Fibroblast of the aortic adventitia (primary cell): ENCODE measurements at regions not wholly inside any gene's neighbourhood (a gene's known extent, or its start where the extent isn't known, plus 50 kb on each side); places are given as distances from the start of the nearest gene placed in this dataset.

ENCODE experiments used
- DNase-seq: peaks from one replicate; pipeline ENCODE4 v3.0.0-alpha.2; 2010; ENCODE audit warnings: low read depth
- H3K4me3 ChIP-seq: 2 replicates; pipeline ENCODE4 v1.5.1; 2011; ENCODE audit warnings: low read depth, mild to moderate bottlenecking, control low read depth, low read length, moderate library complexity
- TF ChIP-seq, protein P1 (sequence below): IDR thresholded peaks from 2 replicates; pipeline ENCODE4 v1.5.1; 2011; ENCODE audit warnings: mild to moderate bottlenecking, low read length, control low read depth, inconsistent platforms; ENCODE audit not compliant: insufficient read depth

DNA sequence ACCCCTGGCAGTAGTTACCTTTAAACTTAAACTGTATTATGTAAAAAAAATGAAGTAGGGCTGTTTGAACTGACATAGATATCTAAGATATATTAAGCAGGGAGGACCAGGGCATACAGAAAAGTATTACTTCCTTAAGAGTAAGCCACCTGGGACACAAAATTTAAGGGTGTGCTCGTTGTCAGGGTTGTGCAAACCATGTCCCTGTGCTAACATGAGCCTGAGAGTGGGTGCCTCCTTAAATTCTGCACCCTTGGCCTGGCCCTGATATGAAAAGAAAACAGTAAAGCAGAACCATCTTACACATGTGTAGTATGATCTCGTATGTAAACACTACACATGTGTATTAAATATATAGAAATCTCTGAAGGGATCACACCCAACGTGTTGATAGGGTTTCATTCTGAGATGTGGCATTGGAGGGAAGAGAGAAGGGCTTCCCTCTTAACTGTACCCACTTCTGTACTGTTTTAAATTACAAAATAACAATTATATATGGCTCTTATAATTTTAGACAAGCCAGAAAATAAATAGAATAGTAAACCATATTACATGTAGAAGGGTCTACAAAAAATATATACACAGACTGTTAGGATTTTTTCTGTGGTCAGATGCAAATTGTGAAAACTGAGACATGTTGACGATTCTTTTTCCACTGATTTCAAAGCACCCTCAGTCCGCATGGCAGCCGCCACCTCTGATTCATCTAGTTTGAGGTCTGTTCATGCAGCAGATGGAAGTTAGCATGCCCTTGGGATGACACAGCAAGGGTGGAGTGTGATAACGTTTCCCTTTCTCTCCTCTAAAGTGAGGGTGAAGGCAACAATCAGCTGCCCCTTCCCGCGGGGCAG is 400.8 kb upstream of the PROK2 start:
- DNase-seq: peak; percentile 89
- H3K4me3 ChIP-seq: no peak overlapping the region
- TF ChIP-seq, protein P1, sequence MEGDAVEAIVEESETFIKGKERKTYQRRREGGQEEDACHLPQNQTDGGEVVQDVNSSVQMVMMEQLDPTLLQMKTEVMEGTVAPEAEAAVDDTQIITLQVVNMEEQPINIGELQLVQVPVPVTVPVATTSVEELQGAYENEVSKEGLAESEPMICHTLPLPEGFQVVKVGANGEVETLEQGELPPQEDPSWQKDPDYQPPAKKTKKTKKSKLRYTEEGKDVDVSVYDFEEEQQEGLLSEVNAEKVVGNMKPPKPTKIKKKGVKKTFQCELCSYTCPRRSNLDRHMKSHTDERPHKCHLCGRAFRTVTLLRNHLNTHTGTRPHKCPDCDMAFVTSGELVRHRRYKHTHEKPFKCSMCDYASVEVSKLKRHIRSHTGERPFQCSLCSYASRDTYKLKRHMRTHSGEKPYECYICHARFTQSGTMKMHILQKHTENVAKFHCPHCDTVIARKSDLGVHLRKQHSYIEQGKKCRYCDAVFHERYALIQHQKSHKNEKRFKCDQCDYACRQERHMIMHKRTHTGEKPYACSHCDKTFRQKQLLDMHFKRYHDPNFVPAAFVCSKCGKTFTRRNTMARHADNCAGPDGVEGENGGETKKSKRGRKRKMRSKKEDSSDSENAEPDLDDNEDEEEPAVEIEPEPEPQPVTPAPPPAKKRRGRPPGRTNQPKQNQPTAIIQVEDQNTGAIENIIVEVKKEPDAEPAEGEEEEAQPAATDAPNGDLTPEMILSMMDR: no peak

DNA sequence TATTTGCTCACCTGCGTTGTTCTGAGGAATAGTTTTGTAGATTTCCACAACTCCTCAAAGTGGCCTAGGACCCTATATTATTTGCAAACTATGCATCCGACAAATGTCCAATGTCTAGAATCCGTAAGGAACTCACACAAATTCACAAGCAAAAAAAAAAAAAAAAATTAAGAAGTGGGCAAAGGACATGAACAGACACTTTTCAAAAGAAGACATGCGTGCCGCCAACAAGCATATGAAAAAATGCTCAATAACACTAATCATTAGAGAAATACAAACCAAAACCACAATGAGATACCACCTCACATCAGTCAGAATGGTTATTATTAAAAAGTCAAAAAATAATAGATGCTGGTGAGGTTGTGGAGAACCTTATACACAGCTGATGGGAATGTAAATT is 398.5 kb upstream of the PROK2 start:
- H3K4me3 ChIP-seq: no peak overlapping the region
- TF ChIP-seq, protein P1: no peak
- no peak for DNase-seq

DNA sequence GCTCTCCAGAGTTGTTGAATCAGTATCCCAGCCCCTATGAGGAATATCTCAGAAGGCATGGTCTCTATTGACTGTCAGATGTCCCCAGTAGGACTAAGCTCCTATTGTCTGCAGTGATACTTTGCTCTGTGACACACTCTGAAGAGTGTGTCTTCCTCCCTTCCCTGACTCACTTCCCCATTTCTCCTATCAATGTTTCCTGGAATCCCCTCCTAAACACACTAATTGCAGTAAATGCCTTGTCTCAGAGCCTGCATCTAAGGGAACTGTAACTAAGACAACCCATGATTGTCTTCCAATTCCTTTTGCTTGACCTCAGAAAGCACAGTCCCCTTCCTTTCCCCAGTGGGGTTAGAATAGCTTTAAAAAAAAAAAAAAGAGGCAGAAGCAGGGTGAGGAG is 397.3 kb upstream of the PROK2 start:
- no peak overlapping the region for H3K4me3 ChIP-seq
- DNase-seq: no peak
- TF ChIP-seq, protein P1: no peak

DNA sequence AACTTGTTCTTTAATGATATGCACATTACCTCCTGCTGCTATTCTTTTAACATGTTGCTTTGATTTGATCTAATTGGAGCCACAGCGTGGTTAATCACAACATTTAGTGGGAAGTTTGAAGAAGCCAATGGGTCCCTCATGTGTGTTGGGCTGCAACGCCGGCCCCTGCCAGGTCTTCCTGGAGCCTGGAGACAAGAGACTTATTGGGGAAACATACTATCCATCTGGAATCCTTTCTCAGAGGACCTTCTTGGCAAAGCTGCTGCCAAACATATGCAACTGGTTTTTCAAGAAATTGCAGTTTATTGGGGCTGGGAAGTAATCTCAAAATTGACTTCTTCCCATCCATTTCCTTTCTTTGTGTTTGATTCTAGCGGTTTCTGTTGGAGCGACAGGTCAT is 396.3 kb upstream of the PROK2 start:
- TF ChIP-seq, protein P1: no peak
- no peak overlapping the region for H3K4me3 ChIP-seq
- DNase-seq: peak; percentile 22

DNA sequence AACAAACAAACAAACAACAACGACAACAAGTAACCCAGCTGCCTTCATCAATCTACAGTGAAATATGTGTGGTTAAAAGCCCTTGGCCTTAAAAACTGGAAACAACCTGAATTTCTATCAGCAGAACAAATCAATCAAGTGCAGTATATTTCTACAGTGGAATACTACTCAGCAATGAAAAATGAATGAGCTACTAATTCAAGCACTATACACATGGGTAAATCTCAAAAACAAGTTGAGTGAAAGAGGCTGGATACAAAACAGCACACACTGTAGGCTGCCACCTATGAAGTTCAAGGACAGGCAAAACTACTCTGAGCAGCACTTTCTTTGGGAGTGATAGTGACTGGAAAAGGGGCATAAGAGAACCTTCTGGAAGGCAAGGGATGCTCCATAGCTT is 395.5 kb upstream of the PROK2 start:
- TF ChIP-seq, protein P1: no peak
- no peak for DNase-seq
- H3K4me3 ChIP-seq: no peak overlapping the region

DNA sequence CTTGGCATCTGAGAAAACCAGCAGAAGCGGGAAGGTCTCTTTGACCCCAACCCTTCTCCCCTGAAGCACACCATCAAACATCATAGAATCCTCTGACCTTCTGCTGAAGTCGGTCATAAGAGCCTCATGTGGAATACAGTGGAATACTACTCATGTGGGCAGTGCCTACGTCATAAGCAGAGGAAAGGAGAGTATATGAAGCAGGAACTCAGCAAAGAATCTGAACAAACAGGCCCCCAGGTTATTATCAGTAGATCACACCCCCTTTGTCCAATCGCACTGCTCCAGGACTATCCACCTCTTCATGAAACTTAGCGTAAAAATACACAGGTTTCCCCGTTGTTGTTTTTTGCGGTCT is 394.1 kb upstream of the PROK2 start:
- DNase-seq: no peak
- TF ChIP-seq, protein P1: no peak
- H3K4me3 ChIP-seq: no peak overlapping the region
